CD14-positive monocyte (primary cell): ENCODE measurements at regions not wholly inside any gene's neighbourhood (a gene's known extent, or its start where the extent isn't known, plus 50 kb on each side); places are given as distances from the start of the nearest gene placed in this dataset.

Experiments used
- DNase-seq, 3 donors: peaks; one replicate each; pipeline ENCODE4 v3.0.0-alpha.2; 2011 to 2022
- H2AFZ ChIP-seq: 2 replicates; pipeline ENCODE4 v1.6.0; 2012; ENCODE audit warnings: mild to moderate bottlenecking, low read depth, low read length, inconsistent platforms; ENCODE audit not compliant: insufficient read depth, poor library complexity, severe bottlenecking
- H3K27ac ChIP-seq, 2 donors: 1 replicate in 1 of 2; 2 replicates in 1 of 2; pipeline ENCODE4 v1.5.1; 2012 to 2013; ENCODE audit warnings: low read length in 2 of 2, control low read depth in 1 of 2, inconsistent platforms in 1 of 2, low read depth in 1 of 2, mild to moderate bottlenecking in 1 of 2
- H3K27me3 ChIP-seq, 2 donors: one replicate each; pipeline versions ENCODE4 v1.6.0 to v1.6.1; 2011 to 2013; ENCODE audit warnings: low read length in 2 of 2; ENCODE audit not compliant: control insufficient read depth in 2 of 2, insufficient read depth in 2 of 2
- H3K36me3 ChIP-seq, 2 donors: replicated peaks in 1 of 2; 1 replicate in 1 of 2; 2 replicates in 1 of 2; pipeline versions ENCODE4 v1.5.1 to v1.6.1; 2012 to 2013; ENCODE audit warnings: low read length in 2 of 2, control low read depth in 1 of 2, inconsistent platforms in 1 of 2, mild to moderate bottlenecking in 1 of 2; ENCODE audit not compliant: insufficient read depth in 2 of 2, control insufficient read depth in 1 of 2
- H3K4me1 ChIP-seq, 2 donors: 1 replicate in 1 of 2; 2 replicates in 1 of 2; pipeline versions ENCODE4 v1.5.1 to v1.6.1; 2012 to 2013; ENCODE audit warnings: low read length in 2 of 2, control low read depth in 1 of 2, inconsistent platforms in 1 of 2, mild to moderate bottlenecking in 1 of 2, moderate library complexity in 1 of 2; ENCODE audit not compliant: insufficient read depth in 2 of 2, control insufficient read depth in 1 of 2
- H3K4me2 ChIP-seq: replicated peaks from 2 replicates; pipeline ENCODE3; 2012; ENCODE audit warnings: low read length, moderate library complexity, mild to moderate bottlenecking; ENCODE audit not compliant: poor library complexity, severe bottlenecking; ENCODE audit errors: extremely low read depth
- H3K4me3 ChIP-seq, 3 experiments: fragments of 200-600 bp in 1 of 3; sonication (generic) in 1 of 3; replicated peaks in 1 of 3; 1 replicate in 2 of 3; 2 replicates in 1 of 3; pipeline ENCODE4 v1.5.1; 2011 to 2013; ENCODE audit warnings: low read length in 3 of 3, mild to moderate bottlenecking in 3 of 3, control low read depth in 2 of 3, low read depth in 2 of 3, inconsistent platforms in 1 of 3, moderate library complexity in 1 of 3
- H3K79me2 ChIP-seq: 2 replicates; pipeline ENCODE4 v1.6.0; 2012; ENCODE audit warnings: mild to moderate bottlenecking, control low read depth, inconsistent platforms, low read length, moderate library complexity; ENCODE audit not compliant: insufficient read depth
- H3K9ac ChIP-seq: 2 replicates; pipeline ENCODE4 v1.6.0; 2017; ENCODE audit warnings: low read length, mild to moderate bottlenecking; ENCODE audit not compliant: insufficient read depth, poor library complexity, severe bottlenecking
- H3K9me3 ChIP-seq, 2 donors: replicated peaks in 1 of 2; 1 replicate in 1 of 2; 2 replicates in 1 of 2; pipeline versions ENCODE4 v1.5.1 to v1.6.1; 2012 to 2013; ENCODE audit warnings: low read length in 2 of 2, control low read depth in 1 of 2; ENCODE audit not compliant: control insufficient read depth in 1 of 2, insufficient read depth in 1 of 2
- H4K20me1 ChIP-seq: 2 replicates; pipeline ENCODE4 v1.6.0; 2012; ENCODE audit warnings: mild to moderate bottlenecking, low read length, control low read depth, moderate library complexity; ENCODE audit not compliant: insufficient read depth
- H3K27ac Mint-ChIP-seq, 7 donors: one replicate each; pipeline ENCODE4 v1.8.0; 2020; ENCODE audit warnings: mild to moderate bottlenecking in 7 of 7, mixed read lengths in 7 of 7, moderate library complexity in 6 of 7, inconsistent platforms in 2 of 7
- H3K27me3 Mint-ChIP-seq, 3 donors: one replicate each; pipeline ENCODE4 v1.8.0; 2021 to 2022; ENCODE audit warnings: low read depth in 3 of 3, mild to moderate bottlenecking in 3 of 3, mixed read lengths in 3 of 3, moderate library complexity in 3 of 3, inconsistent platforms in 1 of 3
- H3K36me3 Mint-ChIP-seq, 2 donors: one replicate each; pipeline ENCODE4 v1.8.0; 2020; ENCODE audit warnings: mixed read lengths in 2 of 2, inconsistent platforms in 1 of 2, mild to moderate bottlenecking in 1 of 2
- H3K4me1 Mint-ChIP-seq: one replicate; pipeline ENCODE4 v1.8.0; 2020; ENCODE audit warnings: mild to moderate bottlenecking, mixed read lengths
- H3K4me3 Mint-ChIP-seq, 2 donors: one replicate each; pipeline ENCODE4 v1.8.0; 2020; ENCODE audit warnings: mild to moderate bottlenecking in 2 of 2, mixed read lengths in 2 of 2, moderate library complexity in 1 of 2
- H3K9me3 Mint-ChIP-seq, 7 donors: one replicate each; pipeline ENCODE4 v1.8.0; 2020 to 2022; ENCODE audit warnings: mixed read lengths in 7 of 7, mild to moderate bottlenecking in 6 of 7, moderate library complexity in 6 of 7, inconsistent platforms in 2 of 7
- CTCF ChIP-seq: fragments of 200-600 bp; IDR thresholded peaks from one replicate; pipeline ENCODE4 v1.8.0; 2022; ENCODE audit warnings: antibody characterized with exemption, mild to moderate bottlenecking
- WGBS: methylation state at CpG from one replicate; pipeline ENCODE4 v1.1.5; 2013; ENCODE audit warnings: missing lambda C conversion rate; ENCODE audit not compliant: insufficient coverage; 5-methylcytosine and 5-hydroxymethylcytosine counted together
- intact Hi-C, 2 donors: fragments of 100-400 bp; cut with micrococcal nuclease; formaldehyde crosslinking; loops; one replicate each; pipeline versions ENCODE4 v1.15.0 to v1.15.1; 2023

- no peak overlapping the region for H3K9ac ChIP-seq
- no peaks in the 10 kb centered on the region for H4K20me1 ChIP-seq
- no peaks in the 10 kb centered on the region for H3K9me3 ChIP-seq
- H2AFZ ChIP-seq = peak overlapping the region; percentile 5
- no peaks in the 10 kb centered on the region for H3K36me3 ChIP-seq
- H3K4me1 ChIP-seq = no peaks in the 10 kb centered on the region
- WGBS = no CpG with 5 or more reads among the region's 1 CpG
- no peaks in the 10 kb centered on the region for H3K36me3 Mint-ChIP-seq
- H3K9me3 Mint-ChIP-seq = no peaks in the 10 kb centered on the region
- intact Hi-C loops = no loop called here
- no peak overlapping the region for H3K4me3 ChIP-seq
- H3K4me1 Mint-ChIP-seq = peaks cover 3% of the 10 kb centered on the region
- H3K4me2 ChIP-seq = no peak overlapping the region
- H3K27ac Mint-ChIP-seq = no peak overlapping the region
- peaks cover 0 to 4% (median 2%) of the 10 kb centered on the region in 3 donors for H3K27me3 Mint-ChIP-seq
- no peaks in the 10 kb centered on the region for H3K27me3 ChIP-seq
- no peaks in the 10 kb centered on the region for H3K79me2 ChIP-seq
- TF ChIP-seq CTCF = no peak
- no peak overlapping the region for H3K4me3 Mint-ChIP-seq
- DNase-seq = no peak
- H3K27ac ChIP-seq = no peak overlapping the region
These were observed 427.8 kb upstream of the NPVF start for GRCh38 chr7:25656071-25656470.

GRCh38 chr7:25656581-25657026, 428.3 kb upstream of the NPVF start:
- Histone ChIP-seq H3K79me2 (no peaks in the 10 kb centered on the region), H3K27ac (no peak overlapping the region), H3K9ac (no peak overlapping the region), H2AFZ (peak overlapping the region; percentile 5), H4K20me1 (no peaks in the 10 kb centered on the region), H3K9me3 (no peaks in the 10 kb centered on the region), H3K4me2 (no peak overlapping the region), H3K27me3 (no peaks in the 10 kb centered on the region), H3K4me1 (no peaks in the 10 kb centered on the region), H3K4me3 (no peak overlapping the region), H3K36me3 (no peaks in the 10 kb centered on the region)
- DNase-seq = no peak
- WGBS = 0% methylated on average over 1 of the region's 3 CpGs
- peaks cover 0 to 4% (median 2%) of the 10 kb centered on the region in 3 donors for H3K27me3 Mint-ChIP-seq
- TF ChIP-seq CTCF = no peak
- H3K9me3 Mint-ChIP-seq = no peaks in the 10 kb centered on the region
- intact Hi-C loops = no loop called here
- H3K36me3 Mint-ChIP-seq = no peaks in the 10 kb centered on the region
- no peak overlapping the region for H3K27ac Mint-ChIP-seq
- H3K4me1 Mint-ChIP-seq = peaks cover 3% of the 10 kb centered on the region
- H3K4me3 Mint-ChIP-seq = no peak overlapping the region
